ENCODE measurements at regions not wholly inside any gene's neighbourhood (a gene's known extent, or its start where the extent isn't known, plus 50 kb on each side); places are given as distances from the start of the nearest gene placed in this dataset.

GRCh38 chr10:53236941-53237340 is 464.4 kb upstream of the MBL2 start:
- no peak overlapping the region for H3K4me3 ChIP-seq (ENCODE audit: low read depth, poor library complexity, severe bottlenecking)
- intact Hi-C loops (cut with DNase I; ENCODE audit: low total_unique reads): no loop called here
- TF ChIP-seq POLR2A (IDR thresholded peaks at IDR 0.05): no peak
- TF ChIP-seq CTCF (IDR thresholded peaks at IDR 0.05): no peak
- DNase-seq (ENCODE audit: low spot score in 2 of 2): no peak
- WGBS, 2 donors: 89 to 91% methylated on average over 1 of the region's 1 CpG

GRCh38 chr10:53233749-53234148 is 461.2 kb upstream of the MBL2 start:
- TF ChIP-seq CTCF (IDR thresholded peaks at IDR 0.05) (no peak), POLR2A (IDR thresholded peaks at IDR 0.05) (no peak)
- DNase-seq (ENCODE audit: low spot score in 2 of 2): no peak
- H3K4me3 ChIP-seq (ENCODE audit: low read depth, poor library complexity, severe bottlenecking): no peak overlapping the region
- intact Hi-C loops (cut with DNase I; ENCODE audit: low total_unique reads): no loop called here
- WGBS, 2 donors: 38 to 50% methylated on average over 1 of the region's 1 CpG

- no peak overlapping the region for H3K4me3 ChIP-seq (ENCODE audit: low read depth, poor library complexity, severe bottlenecking)
- intact Hi-C loops (cut with DNase I; ENCODE audit: low total_unique reads): no loop called here
- DNase-seq (ENCODE audit: low spot score in 2 of 2): no peak
- TF ChIP-seq POLR2A (IDR thresholded peaks at IDR 0.05) (no peak), CTCF (IDR thresholded peaks at IDR 0.05) (no peak)
- WGBS, 2 donors: 48 to 50% methylated on average over 2 of the region's 2 CpGs
Measured at GRCh38 chr10:53230651-53231050, 458.1 kb upstream of the MBL2 start.

GRCh38 chr10:53223851-53224250 is 451.3 kb upstream of the MBL2 start:
- TF ChIP-seq CTCF (IDR thresholded peaks at IDR 0.05) (no peak), POLR2A (IDR thresholded peaks at IDR 0.05) (no peak)
- intact Hi-C loops (cut with DNase I; ENCODE audit: low total_unique reads): no loop called here
- DNase-seq (ENCODE audit: low spot score in 2 of 2): no peak
- WGBS, 2 donors: 71 to 96% methylated on average over 2 of the region's 2 CpGs
- H3K4me3 ChIP-seq (ENCODE audit: low read depth, poor library complexity, severe bottlenecking): no peak overlapping the region

GRCh38 chr10:53222806-53223205 is 450.2 kb upstream of the MBL2 start:
- WGBS, 2 donors: 83% methylated on average over 4 to 5 of the region's 5 CpGs
- intact Hi-C loops (cut with DNase I; ENCODE audit: low total_unique reads): no loop called here
- TF ChIP-seq CTCF (IDR thresholded peaks at IDR 0.05) (no peak), POLR2A (IDR thresholded peaks at IDR 0.05) (no peak)
- H3K4me3 ChIP-seq (ENCODE audit: low read depth, poor library complexity, severe bottlenecking): no peak overlapping the region
- DNase-seq (ENCODE audit: low spot score in 2 of 2): no peak

- no peak for DNase-seq (ENCODE audit: low spot score in 2 of 2)
- no peak overlapping the region for H3K4me3 ChIP-seq (ENCODE audit: low read depth, poor library complexity, severe bottlenecking)
- whole genome bisulfite sequencing, 2 donors: 43 to 51% methylated on average over 8 of the region's 8 CpGs
- intact Hi-C loops (cut with DNase I; ENCODE audit: low total_unique reads): no loop called here
- TF ChIP-seq CTCF (IDR thresholded peaks at IDR 0.05) (no peak), POLR2A (IDR thresholded peaks at IDR 0.05) (no peak)
Measured at GRCh38 chr10:53209944-53210611, 437.5 kb upstream of the MBL2 start.
